GM21576 (cell line): ENCODE measurements at regions not wholly inside any gene's neighbourhood (a gene's known extent, or its start where the extent isn't known, plus 50 kb on each side); places are given as distances from the start of the nearest gene placed in this dataset.

Source experiments
- ATAC-seq: cut with Tn5 transposase; IDR thresholded peaks from one replicate; pipeline ENCODE4 v1.9.1; 2021; ENCODE audit warnings: mild to moderate bottlenecking, moderate library complexity; ENCODE audit not compliant: unreplicated experiment

GRCh38 chrX:10893366-10893765 lies 217.8 kb upstream of the HCCS start:
- ATAC-seq: no peak

DNA sequence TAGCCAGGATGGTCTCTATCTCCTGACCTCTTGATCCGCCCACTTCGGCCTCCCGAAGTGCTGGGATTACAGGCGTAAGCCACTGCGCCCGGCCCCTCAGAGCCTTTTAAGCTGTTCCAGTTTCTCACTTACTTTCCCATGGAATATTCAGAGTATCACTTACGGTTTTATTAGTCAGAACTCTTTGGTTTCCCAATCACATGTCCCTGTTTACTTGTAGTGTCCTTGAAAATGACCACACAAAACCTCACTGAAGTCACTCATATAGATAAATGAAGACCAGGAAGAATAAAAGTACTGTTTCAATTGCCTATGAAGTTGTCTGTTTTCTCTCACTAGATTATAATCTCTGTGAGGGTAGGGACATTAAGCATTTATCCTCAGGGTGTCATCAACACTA lies 217.2 kb upstream of the HCCS start:
- no peak for ATAC-seq

DNA sequence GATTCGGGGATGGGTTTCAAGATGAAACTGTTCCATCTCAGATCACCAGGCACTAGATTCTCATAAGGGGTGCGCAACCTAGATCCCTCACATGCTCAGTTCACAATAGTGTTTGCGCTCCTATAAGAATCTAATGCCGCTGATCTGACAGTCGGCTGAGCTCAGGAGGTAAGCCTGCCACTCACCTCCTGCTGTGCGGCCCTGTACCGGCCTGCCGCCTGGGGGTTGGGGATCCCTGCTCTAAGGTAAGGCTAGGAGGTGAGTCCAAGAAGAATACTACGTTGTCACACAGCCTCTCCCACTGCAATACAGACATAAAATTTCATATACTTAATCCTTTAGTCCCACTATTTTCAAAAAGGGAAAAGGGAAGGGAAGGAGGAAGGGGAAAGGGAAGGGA lies 213.4 kb upstream of the HCCS start:
- ATAC-seq: no peak

DNA sequence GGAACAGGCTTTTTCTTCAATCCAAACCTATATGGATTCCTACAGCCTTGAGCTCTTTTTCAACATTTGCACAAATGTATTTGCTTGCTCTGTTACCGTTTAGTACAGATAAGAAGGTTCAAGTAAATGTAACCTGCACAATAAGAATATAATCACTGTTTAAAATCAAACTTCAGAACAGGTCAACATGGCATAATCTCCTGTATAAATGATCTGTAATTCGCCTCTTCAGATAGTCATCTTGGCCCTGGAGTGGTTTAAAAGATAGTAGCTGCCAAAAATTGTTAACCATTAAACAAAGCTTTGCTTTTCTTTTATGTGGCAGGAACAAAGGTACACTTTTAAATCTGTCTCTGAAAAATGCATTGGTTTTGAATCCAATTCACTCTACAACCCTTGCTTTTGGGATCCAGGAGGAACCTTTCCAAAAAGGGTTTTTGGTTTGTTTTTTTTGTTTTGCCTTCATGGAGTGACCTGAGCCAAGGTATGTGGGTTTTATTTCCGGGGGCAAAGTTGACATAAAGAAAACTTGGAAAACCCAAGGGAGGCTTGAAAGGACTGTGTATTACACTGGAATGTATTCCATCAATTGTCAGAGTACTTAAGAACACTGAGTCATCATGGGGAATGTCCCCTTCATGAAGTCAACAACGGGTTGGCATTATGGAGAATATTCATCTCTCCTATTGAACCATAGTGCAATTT lies 210.4 kb upstream of the HCCS start:
- ATAC-seq: no peak

DNA sequence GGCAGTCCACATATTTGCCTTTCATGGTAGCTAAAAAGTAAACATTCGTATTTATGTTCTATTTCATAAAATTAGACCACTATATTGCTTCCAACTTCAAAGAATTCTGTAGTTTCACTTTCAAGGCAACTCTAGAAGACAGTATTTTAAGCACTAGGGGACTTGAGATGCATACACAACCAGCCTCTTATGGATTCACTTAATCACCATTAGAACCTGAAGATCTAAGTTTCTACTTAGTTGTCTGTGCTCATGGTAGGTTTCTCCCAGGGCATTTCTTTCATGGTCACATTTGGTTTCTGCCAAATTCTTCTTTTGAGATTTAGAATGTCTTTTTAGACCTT lies 209.9 kb upstream of the HCCS start:
- ATAC-seq: no peak

- ATAC-seq: no peak
These were observed 209.1 kb upstream of the HCCS start for GRCh38 chrX:10902001-10902400.

DNA sequence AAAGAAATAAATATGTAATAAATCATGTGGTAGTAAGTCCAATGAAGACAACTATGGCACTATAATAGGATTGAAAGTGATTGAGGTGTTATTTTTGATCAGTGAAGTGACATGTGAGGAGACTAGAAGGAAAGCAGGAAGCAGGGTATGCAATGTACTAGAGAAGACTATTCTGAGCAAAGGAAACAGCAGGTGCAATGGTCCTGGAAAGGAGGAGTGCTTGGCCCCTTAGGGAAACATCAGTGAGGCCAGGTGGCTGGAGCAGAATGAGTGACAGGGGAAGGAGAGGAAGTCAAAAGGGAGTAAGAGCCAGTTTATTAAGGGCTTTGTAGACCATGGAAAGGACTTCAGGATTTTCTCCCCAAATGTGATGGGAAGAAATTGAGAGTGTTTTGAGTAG lies 207.6 kb upstream of the HCCS start:
- no peak for ATAC-seq

- no peak for ATAC-seq
These were observed 206.9 kb upstream of the HCCS start for GRCh38 chrX:10904220-10904619.

DNA sequence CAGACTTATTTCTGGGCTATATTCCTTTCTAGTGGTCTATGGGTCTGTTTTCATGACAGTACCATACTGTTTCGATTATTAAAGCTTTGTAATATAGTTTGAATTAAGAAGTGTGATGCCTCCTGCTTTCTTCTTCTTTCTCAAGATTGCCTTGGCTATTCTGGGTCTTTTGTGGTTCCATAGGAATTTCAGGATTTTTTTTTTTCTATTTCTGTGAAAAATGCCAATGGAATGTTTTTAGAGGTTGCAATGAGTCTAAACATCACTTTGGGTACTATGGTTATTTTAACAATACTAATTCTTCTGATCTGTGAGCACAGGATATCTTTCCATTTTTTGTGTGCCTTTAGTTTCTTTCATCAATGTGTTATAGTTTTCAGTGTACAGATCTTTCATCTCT lies 204.3 kb upstream of the HCCS start:
- no peak for ATAC-seq

DNA sequence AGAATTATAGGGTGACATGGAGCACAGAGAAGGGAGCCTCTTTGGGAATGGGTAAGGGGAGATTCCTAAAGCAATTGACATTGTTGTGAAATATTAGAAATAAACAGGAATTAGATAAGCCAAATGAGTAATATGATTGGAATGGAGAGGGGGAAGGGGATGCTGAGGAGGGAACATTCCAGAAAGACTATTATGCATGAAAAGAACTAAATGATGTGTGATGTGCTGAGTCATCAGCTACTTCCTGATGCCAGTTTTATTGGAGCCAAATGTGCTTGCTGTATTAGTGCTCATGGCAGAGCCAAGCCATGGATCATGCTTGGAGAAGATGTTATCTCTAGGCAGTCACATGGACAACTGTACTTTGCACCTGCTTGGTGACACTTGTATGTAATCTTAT lies 189.0 kb upstream of the HCCS start:
- ATAC-seq: no peak

DNA sequence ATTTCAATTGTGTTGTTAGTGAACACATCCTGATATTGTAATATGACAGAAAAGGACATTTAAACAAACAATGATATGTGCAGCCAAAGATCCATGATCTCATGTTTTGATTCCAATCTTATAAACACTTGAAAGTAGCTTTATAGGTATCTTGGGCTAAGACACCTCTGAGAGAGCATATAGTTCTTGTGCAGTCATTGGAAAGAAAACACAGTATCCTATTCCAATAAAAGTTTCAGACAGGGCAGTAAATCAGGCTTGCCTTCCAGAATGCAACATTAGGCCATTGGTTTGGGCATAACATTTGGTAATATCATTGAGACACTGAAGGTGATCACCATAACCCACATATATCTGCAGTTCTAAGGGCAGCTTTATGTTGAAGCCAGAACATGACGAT lies 188.3 kb upstream of the HCCS start:
- ATAC-seq: no peak

- ATAC-seq: no peak
These were observed 187.7 kb upstream of the HCCS start for GRCh38 chrX:10923466-10923865.

DNA sequence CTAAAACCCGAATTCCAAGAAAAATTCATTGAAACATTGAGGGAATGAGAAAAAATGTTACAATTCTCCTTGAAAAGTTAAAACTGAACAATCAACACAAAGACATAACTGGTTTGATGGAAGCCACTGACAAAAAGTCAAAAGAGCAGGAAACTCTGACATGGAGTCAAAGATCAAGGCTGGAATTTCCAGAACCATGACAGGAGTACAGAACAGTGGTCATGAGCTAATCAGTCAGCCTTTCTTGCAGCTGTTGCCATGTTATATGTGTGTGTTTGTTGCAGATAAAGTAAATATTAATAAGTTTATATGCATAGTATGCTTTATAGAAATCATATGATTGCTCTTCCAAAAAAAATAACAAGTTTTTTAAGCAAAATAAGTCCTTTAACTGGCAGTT lies 184.7 kb upstream of the HCCS start:
- no peak for ATAC-seq

DNA sequence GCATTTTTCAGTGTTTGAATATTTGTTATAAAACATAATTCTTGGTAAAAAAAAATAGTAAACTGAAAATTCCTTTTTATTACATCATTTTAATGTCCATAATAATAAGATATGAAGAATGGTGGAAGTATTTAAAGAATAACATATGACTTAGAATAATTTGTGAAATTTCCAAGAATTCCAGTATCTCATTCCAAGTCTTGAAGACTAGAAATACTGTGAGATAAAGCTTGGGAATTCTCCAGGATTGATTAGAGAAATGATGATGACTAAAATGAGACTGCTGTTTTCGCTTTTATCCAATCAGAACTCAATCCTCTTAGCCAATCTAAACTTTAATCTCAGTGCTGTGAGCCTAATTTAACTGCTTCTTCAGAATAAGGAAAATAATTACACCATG lies 184.2 kb upstream of the HCCS start:
- no peak for ATAC-seq

- ATAC-seq: no peak
These were observed 181.4 kb upstream of the HCCS start for GRCh38 chrX:10929747-10930146.

- ATAC-seq: no peak
These were observed 181.0 kb upstream of the HCCS start for GRCh38 chrX:10930151-10930550.

DNA sequence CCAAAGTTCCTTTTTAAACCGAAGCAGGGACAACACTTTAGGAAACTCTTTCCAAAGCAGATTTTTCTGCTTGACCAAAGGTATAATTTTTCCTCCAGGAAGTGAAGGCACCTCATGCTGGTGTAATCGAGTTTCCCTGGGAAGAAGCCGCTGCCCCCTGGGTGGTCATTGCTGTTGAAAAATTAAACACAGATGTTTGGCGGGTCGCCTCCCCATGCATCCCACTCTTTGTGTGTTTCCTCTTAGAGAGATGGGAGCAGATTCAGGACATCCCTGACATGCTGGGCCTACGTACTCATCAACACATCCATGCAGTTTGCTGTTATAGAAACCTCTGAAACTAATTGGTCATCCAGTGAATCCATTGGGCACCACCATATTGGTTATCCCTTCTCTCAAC lies 179.2 kb upstream of the HCCS start:
- no peak for ATAC-seq

DNA sequence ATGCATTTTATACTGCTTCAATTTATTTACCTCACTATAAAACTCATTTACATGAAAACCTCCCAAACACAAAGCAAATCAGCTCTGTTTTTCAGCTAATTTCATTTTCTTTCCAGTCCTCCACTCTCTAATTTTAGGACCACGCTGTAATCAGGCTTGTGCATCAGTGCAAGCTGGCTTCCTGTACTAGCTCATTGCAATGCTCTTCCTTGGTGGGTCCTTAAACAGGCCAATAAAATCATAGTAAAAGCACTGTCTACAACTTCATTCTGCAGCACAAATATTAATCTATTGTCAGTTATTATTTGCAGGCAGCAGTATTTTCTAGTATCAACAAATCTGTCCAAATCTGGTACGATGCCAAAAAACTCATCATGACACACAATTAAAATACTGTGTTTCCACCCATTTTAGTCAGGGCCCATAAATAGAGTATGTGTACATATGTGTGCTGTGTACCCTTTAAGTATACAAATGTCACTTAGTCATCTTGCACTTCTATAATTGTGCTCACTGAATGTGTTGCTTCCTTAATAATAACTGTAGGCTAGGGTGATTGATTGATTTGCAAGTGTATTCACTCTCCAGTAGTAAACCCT lies 178.2 kb upstream of the HCCS start:
- ATAC-seq: no peak

- no peak for ATAC-seq
These were observed 175.6 kb upstream of the HCCS start for GRCh38 chrX:10935501-10935900.

GRCh38 chrX:10936976-10937375 lies 174.2 kb upstream of the HCCS start:
- no peak for ATAC-seq

GRCh38 chrX:10938365-10938923 lies 172.7 kb upstream of the HCCS start:
- ATAC-seq: no peak

GRCh38 chrX:10939424-10939823 lies 171.7 kb upstream of the HCCS start:
- ATAC-seq: no peak
